ENCODE measurements at regions not wholly inside any gene's neighbourhood (a gene's known extent, or its start where the extent isn't known, plus 50 kb on each side); places are given as distances from the start of the nearest gene placed in this dataset.

DNA sequence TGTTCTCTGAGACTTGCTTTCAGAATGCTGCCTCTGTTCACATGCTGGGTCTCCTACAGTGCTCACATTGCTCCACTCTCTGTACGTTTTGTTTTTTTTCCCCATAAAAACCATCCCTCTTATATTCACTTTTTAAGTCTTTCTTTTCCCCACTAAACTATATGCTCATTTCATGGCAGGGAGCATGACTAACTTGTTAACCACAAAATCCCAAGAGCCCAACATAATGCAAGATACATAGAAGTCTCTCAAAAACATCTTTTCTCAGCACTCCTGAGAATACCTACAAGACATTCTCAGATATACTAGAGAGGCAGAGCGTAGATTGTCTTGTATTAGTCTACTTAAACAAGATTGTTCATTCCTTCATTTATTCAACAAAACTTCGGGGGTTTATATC is 73.3 kb downstream of the FAM76B start:
- TF ChIP-seq CTCF (IDR thresholded peaks at IDR 0.05): no peak
- TF ChIP-seq POLR2A (IDR thresholded peaks at IDR 0.05): no peak
- no peak for TF ChIP-seq POLR2AphosphoS5 (IDR thresholded peaks at IDR 0.05)
- no peak for TF ChIP-seq EP300 (IDR thresholded peaks at IDR 0.05)
